GM12892 (cell line): ENCODE measurements at regions not wholly inside any gene's neighbourhood (a gene's known extent, or its start where the extent isn't known, plus 50 kb on each side); places are given as distances from the start of the nearest gene placed in this dataset.

ENCODE experiments used
- POLR2A ChIP-seq: IDR thresholded peaks from 2 replicates; pipeline ENCODE4 v1.6.1; 2011; ENCODE audit warnings: low read depth, low read length, control low read depth
- TAF1 ChIP-seq: IDR thresholded peaks from 2 replicates; pipeline ENCODE4 v1.6.1; 2011; ENCODE audit warnings: low read depth, mild to moderate bottlenecking, control low read depth, low read length, borderline replicate concordance

DNA sequence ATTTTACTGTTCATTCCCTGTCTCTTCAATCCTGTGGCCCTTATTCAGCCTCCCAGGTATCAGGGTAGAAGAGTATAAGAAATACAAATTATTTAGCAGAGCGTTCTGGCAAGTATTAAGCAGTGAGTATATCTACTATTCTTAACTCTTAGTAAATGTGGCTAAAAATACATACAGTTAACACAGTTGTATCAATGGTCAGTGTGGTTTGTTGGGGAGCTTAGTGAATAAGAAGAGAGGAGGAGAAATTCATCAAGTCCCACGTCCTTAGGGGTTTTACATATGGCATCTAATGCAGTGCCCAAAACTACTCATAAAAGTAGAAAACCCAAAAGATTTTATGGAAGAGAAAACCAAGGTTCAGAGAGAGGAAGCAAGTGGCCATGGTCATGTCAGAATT, 691.0 kb upstream of the SGCG start:
- TF ChIP-seq POLR2A (no peak), TAF1 (no peak)
